Liver (tissue), 3 donors: ENCODE measurements at regions not wholly inside any gene's neighbourhood (a gene's known extent, or its start where the extent isn't known, plus 50 kb on each side); places are given as distances from the start of the nearest gene placed in this dataset.

Experiments used
- FOXA1 ChIP-seq: IDR thresholded peaks from 2 replicates; pipeline ENCODE4 v1.6.1; 2016; ENCODE audit warnings: antibody characterized with exemption
- GABPA ChIP-seq, 2 donors: IDR thresholded peaks in 1 of 2; conservative IDR thresholded peaks in 1 of 2; 2 replicates each; pipeline ENCODE4 v1.6.1; 2016; ENCODE audit warnings: antibody characterized with exemption in 2 of 2, mild to moderate bottlenecking in 1 of 2, moderate library complexity in 1 of 2
- JUND ChIP-seq, 2 donors: IDR thresholded peaks; 2 replicates each; pipeline ENCODE4 v1.6.1; 2016; ENCODE audit warnings: antibody characterized with exemption in 2 of 2
- RAD21 ChIP-seq, 2 donors: IDR thresholded peaks; 2 replicates each; pipeline ENCODE4 v1.6.1; 2016; ENCODE audit warnings: antibody characterized with exemption in 2 of 2, mild to moderate bottlenecking in 2 of 2
- SP1 ChIP-seq: IDR thresholded peaks from 2 replicates; pipeline ENCODE4 v1.6.1; 2018; ENCODE audit warnings: antibody characterized with exemption, mild to moderate bottlenecking
- TAF1 ChIP-seq: conservative IDR thresholded peaks from 2 replicates; pipeline ENCODE4 v1.6.1; 2016; ENCODE audit warnings: antibody characterized with exemption, mild to moderate bottlenecking
- TF ChIP-seq, protein P1 (sequence below): fragments of 150-350 bp; IDR thresholded peaks from 2 replicates; pipeline ENCODE4 v1.5.1; 2017; ENCODE audit warnings: improper control_type of control experiment, low read depth, low read length; ENCODE audit not compliant: missing input control
- TF ChIP-seq, protein P2 (sequence below): IDR thresholded peaks from 2 replicates; pipeline ENCODE4 v1.6.1; 2016; ENCODE audit warnings: antibody characterized with exemption
- TF ChIP-seq, protein P3 (sequence below): IDR thresholded peaks from 2 replicates; pipeline ENCODE4 v1.6.1; 2016; ENCODE audit warnings: antibody characterized with exemption
- TF ChIP-seq, protein P4 (sequence below): IDR thresholded peaks from 2 replicates; pipeline ENCODE4 v1.6.1; 2016; ENCODE audit warnings: antibody characterized with exemption
- TF ChIP-seq, protein P5 (sequence below): IDR thresholded peaks from 2 replicates; pipeline ENCODE4 v1.6.1; 2016; ENCODE audit warnings: antibody characterized with exemption, mild to moderate bottlenecking
- donor health status: healthy.
- donor health status: healthy.

DNA sequence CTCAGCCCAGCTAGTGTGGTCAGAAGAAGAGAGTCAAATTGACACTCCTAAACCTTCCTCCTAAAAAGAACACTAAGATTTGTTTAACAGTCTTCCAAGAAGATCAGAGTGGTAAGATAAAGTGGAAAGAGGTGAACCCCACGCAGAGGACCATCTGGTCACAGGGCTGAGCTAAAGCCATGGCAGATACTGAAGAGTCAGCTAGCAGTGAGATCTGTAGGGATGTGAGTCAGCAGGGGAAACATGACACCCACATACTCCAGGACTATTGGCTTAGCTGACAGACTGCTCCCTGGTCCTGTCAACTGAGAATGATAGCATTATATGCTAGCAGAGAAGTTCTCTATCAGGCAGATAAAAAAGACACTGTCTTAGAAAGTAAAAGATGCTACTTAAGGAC is 269.4 kb upstream of the ALG10 start:
- TF ChIP-seq, protein P1, sequence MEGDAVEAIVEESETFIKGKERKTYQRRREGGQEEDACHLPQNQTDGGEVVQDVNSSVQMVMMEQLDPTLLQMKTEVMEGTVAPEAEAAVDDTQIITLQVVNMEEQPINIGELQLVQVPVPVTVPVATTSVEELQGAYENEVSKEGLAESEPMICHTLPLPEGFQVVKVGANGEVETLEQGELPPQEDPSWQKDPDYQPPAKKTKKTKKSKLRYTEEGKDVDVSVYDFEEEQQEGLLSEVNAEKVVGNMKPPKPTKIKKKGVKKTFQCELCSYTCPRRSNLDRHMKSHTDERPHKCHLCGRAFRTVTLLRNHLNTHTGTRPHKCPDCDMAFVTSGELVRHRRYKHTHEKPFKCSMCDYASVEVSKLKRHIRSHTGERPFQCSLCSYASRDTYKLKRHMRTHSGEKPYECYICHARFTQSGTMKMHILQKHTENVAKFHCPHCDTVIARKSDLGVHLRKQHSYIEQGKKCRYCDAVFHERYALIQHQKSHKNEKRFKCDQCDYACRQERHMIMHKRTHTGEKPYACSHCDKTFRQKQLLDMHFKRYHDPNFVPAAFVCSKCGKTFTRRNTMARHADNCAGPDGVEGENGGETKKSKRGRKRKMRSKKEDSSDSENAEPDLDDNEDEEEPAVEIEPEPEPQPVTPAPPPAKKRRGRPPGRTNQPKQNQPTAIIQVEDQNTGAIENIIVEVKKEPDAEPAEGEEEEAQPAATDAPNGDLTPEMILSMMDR: no peak
- TF ChIP-seq JUND (IDR thresholded peaks at IDR 0.05) (no peak), RAD21 (IDR thresholded peaks at IDR 0.05) (no peak), SP1 (no peak), TAF1 (no peak), GABPA (IDR thresholded peaks at IDR 0.05 in 1 of 2, conservative IDR thresholded peaks at IDR 0.05 in 1 of 2) (no peak), FOXA1 (no peak)
- TF ChIP-seq, protein P2, sequence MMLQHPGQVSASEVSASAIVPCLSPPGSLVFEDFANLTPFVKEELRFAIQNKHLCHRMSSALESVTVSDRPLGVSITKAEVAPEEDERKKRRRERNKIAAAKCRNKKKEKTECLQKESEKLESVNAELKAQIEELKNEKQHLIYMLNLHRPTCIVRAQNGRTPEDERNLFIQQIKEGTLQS: no peak
- TF ChIP-seq, protein P3, sequence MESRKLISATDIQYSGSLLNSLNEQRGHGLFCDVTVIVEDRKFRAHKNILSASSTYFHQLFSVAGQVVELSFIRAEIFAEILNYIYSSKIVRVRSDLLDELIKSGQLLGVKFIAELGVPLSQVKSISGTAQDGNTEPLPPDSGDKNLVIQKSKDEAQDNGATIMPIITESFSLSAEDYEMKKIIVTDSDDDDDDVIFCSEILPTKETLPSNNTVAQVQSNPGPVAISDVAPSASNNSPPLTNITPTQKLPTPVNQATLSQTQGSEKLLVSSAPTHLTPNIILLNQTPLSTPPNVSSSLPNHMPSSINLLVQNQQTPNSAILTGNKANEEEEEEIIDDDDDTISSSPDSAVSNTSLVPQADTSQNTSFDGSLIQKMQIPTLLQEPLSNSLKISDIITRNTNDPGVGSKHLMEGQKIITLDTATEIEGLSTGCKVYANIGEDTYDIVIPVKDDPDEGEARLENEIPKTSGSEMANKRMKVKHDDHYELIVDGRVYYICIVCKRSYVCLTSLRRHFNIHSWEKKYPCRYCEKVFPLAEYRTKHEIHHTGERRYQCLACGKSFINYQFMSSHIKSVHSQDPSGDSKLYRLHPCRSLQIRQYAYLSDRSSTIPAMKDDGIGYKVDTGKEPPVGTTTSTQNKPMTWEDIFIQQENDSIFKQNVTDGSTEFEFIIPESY: no peak
- TF ChIP-seq, protein P4, sequence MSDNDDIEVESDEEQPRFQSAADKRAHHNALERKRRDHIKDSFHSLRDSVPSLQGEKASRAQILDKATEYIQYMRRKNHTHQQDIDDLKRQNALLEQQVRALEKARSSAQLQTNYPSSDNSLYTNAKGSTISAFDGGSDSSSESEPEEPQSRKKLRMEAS: no peak
- TF ChIP-seq, protein P5, sequence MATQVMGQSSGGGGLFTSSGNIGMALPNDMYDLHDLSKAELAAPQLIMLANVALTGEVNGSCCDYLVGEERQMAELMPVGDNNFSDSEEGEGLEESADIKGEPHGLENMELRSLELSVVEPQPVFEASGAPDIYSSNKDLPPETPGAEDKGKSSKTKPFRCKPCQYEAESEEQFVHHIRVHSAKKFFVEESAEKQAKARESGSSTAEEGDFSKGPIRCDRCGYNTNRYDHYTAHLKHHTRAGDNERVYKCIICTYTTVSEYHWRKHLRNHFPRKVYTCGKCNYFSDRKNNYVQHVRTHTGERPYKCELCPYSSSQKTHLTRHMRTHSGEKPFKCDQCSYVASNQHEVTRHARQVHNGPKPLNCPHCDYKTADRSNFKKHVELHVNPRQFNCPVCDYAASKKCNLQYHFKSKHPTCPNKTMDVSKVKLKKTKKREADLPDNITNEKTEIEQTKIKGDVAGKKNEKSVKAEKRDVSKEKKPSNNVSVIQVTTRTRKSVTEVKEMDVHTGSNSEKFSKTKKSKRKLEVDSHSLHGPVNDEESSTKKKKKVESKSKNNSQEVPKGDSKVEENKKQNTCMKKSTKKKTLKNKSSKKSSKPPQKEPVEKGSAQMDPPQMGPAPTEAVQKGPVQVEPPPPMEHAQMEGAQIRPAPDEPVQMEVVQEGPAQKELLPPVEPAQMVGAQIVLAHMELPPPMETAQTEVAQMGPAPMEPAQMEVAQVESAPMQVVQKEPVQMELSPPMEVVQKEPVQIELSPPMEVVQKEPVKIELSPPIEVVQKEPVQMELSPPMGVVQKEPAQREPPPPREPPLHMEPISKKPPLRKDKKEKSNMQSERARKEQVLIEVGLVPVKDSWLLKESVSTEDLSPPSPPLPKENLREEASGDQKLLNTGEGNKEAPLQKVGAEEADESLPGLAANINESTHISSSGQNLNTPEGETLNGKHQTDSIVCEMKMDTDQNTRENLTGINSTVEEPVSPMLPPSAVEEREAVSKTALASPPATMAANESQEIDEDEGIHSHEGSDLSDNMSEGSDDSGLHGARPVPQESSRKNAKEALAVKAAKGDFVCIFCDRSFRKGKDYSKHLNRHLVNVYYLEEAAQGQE: no peak
